Upper lobe of right lung (tissue), 1 donor: ENCODE measurements at regions not wholly inside any gene's neighbourhood (a gene's known extent, or its start where the extent isn't known, plus 50 kb on each side); places are given as distances from the start of the nearest gene placed in this dataset.

Source experiments
- ATAC-seq: fragments of 200-7000 bp; cut with Tn5 transposase; one replicate; pipeline ENCODE4 v1.9.1; 2020; ENCODE audit warnings: mild to moderate bottlenecking, moderate library complexity
- DNase-seq: peaks from one replicate; pipeline ENCODE4 v3.0.0-alpha.2; 2020
- H3K27ac ChIP-seq: fragments of 200-600 bp; one replicate; pipeline ENCODE4 v1.8.0; 2022
- H3K27me3 ChIP-seq: fragments of 200-600 bp; one replicate; pipeline ENCODE4 v1.8.0; 2022; ENCODE audit warnings: mild to moderate bottlenecking
- H3K36me3 ChIP-seq: fragments of 200-600 bp; one replicate; pipeline ENCODE4 v1.8.0; 2022
- H3K4me1 ChIP-seq: fragments of 200-600 bp; one replicate; pipeline ENCODE4 v1.8.0; 2022
- H3K4me3 ChIP-seq: fragments of 200-600 bp; one replicate; pipeline ENCODE4 v1.8.0; 2022; ENCODE audit warnings: mild to moderate bottlenecking
- H3K9me3 ChIP-seq: fragments of 200-600 bp; one replicate; pipeline ENCODE4 v1.8.0; 2022
- intact Hi-C: fragments of 100-400 bp; cut with DNase I; formaldehyde crosslinking; loops from one replicate; pipeline ENCODE4 v1.11.0; 2022
- TF ChIP-seq, protein P1 (sequence below): fragments of 200-600 bp; IDR thresholded peaks from one replicate; pipeline ENCODE4 v1.8.0; 2022; ENCODE audit warnings: antibody characterized with exemption
- donor health status: DM: no; HTN: yes; CAD: no; lungs with severe emphysema.

DNA sequence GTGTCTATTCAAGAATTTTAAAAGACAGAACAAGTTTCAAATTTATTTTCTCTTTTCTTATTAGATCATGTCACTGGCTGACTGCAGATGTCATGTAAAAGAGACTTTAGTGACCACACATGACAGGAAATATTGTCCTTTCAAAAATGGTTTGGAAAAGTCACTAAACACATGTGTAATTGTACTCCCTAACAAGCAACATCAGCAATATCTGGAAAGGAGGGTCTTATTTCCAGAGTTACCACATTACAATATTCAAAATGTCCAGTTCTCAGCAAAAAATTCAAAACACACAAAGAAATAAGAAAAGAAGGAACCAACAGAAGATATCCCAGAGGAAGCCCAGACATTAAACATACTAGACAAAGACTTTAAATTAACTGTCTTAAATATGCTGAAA, 197.1 kb downstream of the EN1 start:
- H3K9me3 ChIP-seq = no peaks in the 10 kb centered on the region
- no peaks in the 10 kb centered on the region for H3K27me3 ChIP-seq
- DNase-seq = no peak
- no peak for ATAC-seq
- no peaks in the 10 kb centered on the region for H3K4me1 ChIP-seq
- H3K27ac ChIP-seq = no peak overlapping the region
- intact Hi-C loops = no loop called here
- H3K36me3 ChIP-seq = no peaks in the 10 kb centered on the region
- no peak overlapping the region for H3K4me3 ChIP-seq
- TF ChIP-seq, protein P1, sequence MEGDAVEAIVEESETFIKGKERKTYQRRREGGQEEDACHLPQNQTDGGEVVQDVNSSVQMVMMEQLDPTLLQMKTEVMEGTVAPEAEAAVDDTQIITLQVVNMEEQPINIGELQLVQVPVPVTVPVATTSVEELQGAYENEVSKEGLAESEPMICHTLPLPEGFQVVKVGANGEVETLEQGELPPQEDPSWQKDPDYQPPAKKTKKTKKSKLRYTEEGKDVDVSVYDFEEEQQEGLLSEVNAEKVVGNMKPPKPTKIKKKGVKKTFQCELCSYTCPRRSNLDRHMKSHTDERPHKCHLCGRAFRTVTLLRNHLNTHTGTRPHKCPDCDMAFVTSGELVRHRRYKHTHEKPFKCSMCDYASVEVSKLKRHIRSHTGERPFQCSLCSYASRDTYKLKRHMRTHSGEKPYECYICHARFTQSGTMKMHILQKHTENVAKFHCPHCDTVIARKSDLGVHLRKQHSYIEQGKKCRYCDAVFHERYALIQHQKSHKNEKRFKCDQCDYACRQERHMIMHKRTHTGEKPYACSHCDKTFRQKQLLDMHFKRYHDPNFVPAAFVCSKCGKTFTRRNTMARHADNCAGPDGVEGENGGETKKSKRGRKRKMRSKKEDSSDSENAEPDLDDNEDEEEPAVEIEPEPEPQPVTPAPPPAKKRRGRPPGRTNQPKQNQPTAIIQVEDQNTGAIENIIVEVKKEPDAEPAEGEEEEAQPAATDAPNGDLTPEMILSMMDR = no peak

DNA sequence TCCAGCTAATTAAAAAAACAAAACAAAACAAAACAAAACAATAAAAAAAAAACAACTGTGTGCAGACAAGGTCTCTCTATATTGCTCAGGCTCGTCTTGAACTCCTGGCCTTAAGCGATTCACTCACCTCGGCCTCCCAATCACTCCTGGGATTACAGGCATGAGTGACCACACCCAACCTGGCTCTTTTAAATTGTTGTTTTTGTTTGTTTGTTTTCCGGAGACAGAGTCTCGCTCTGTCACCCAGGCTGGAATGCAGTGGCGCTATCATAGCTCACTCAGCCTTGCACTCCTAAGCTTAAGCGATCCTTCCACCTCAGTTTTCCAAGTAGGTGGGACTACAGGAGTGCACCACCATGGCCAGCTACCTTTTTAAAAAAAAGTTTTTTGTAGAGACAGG, 201.6 kb downstream of the EN1 start:
- no peak overlapping the region for H3K27ac ChIP-seq
- intact Hi-C loops = no loop called here
- H3K4me3 ChIP-seq = no peak overlapping the region
- H3K36me3 ChIP-seq = no peaks in the 10 kb centered on the region
- no peaks in the 10 kb centered on the region for H3K27me3 ChIP-seq
- DNase-seq = no peak
- TF ChIP-seq, protein P1 = no peak
- H3K9me3 ChIP-seq = no peaks in the 10 kb centered on the region
- H3K4me1 ChIP-seq = no peaks in the 10 kb centered on the region
- no peak for ATAC-seq

DNA sequence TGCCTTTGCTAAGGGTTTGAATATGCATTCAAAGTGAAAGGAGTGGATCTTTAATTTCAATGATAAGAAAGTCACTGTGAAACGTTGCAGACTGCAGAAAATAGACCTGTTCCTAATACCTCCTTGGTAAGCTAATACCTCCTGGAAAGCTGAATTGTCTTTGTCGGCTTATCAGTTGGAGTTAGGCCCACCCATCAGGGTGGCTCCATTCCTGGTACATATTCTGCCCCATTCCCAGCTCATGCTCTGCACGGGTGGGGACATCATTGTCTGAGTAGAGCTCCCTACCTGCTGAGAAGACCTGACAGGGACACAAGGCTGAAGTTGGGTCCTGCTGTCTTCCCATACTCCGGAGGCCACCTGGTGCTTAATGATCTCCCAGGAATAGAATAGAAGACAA, 203.3 kb downstream of the EN1 start:
- no peak for ATAC-seq
- TF ChIP-seq, protein P1 = no peak
- intact Hi-C loops = no loop called here
- no peaks in the 10 kb centered on the region for H3K36me3 ChIP-seq
- DNase-seq = no peak
- no peaks in the 10 kb centered on the region for H3K4me1 ChIP-seq
- no peak overlapping the region for H3K27ac ChIP-seq
- H3K9me3 ChIP-seq = no peaks in the 10 kb centered on the region
- no peaks in the 10 kb centered on the region for H3K27me3 ChIP-seq
- no peak overlapping the region for H3K4me3 ChIP-seq

DNA sequence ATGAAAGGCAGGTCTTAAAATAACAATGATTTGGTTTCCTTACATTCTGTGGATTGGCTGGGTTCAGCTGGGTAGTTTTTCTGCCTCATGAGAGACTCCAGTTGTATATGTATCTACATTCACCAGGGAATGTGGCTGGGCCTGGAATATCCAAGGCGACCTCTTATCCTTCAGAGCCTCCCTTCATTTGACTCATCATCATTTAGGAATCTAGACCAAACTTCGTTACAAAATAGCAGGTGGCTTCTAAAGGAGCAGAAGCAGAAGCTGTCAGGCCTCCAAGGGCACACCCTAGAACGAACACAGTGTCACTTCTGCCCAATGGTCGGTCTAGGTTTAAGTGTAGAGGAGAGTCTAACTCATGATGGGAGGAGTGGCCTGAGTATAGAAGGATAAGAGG, 204.2 kb downstream of the EN1 start:
- TF ChIP-seq, protein P1 = no peak
- Histone ChIP-seq H3K27me3 (no peaks in the 10 kb centered on the region), H3K9me3 (no peaks in the 10 kb centered on the region), H3K4me1 (no peaks in the 10 kb centered on the region), H3K4me3 (no peak overlapping the region), H3K27ac (no peak overlapping the region), H3K36me3 (no peaks in the 10 kb centered on the region)
- no peak for ATAC-seq
- intact Hi-C loops = no loop called here
- DNase-seq = no peak

DNA sequence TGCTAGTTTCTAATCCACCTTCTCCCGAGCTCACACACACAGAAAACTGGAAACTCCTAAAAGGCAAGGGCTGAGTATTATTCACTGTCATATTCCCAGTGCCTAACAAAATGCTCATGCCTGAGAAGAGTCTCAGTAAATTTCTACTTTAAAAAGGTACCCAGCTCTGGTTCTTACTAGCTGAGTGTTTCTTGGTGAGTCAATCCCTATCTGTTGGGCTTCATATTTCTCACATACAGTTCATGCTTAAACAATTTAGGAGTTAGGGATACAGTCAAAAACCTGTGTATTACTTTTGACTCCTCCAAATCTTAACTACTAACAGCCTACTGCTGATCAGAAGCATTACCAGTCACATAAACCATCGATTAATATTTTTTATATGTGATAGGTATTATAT, 204.9 kb downstream of the EN1 start:
- no peak overlapping the region for H3K27ac ChIP-seq
- H3K36me3 ChIP-seq = no peaks in the 10 kb centered on the region
- TF ChIP-seq, protein P1 = no peak
- no peaks in the 10 kb centered on the region for H3K4me1 ChIP-seq
- intact Hi-C loops = no loop called here
- no peak overlapping the region for H3K4me3 ChIP-seq
- no peak for DNase-seq
- no peaks in the 10 kb centered on the region for H3K27me3 ChIP-seq
- ATAC-seq = no peak
- no peaks in the 10 kb centered on the region for H3K9me3 ChIP-seq

DNA sequence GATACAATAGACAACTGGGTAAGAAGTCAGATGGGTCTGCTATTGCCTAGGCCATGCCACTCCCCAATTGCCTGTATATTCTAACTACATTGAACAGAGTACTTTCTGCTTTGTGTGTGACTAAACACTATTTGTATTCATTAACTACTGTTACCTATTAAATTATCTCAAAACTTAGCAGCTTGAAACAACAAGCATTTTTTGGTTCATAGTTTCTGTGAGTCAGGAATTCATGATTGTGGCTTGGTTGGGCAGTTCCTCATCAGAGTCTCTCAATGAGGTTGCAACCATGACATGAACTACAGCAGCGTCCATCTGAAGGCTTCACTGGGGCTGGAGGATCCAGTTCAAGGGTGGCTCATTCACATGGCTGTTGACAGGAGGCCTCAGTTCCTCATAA, 205.7 kb downstream of the EN1 start:
- no peak for DNase-seq
- no peak for ATAC-seq
- intact Hi-C loops = no loop called here
- no peaks in the 10 kb centered on the region for H3K27me3 ChIP-seq
- TF ChIP-seq, protein P1 = no peak
- no peaks in the 10 kb centered on the region for H3K4me1 ChIP-seq
- H3K9me3 ChIP-seq = no peaks in the 10 kb centered on the region
- H3K4me3 ChIP-seq = no peak overlapping the region
- H3K36me3 ChIP-seq = no peaks in the 10 kb centered on the region
- H3K27ac ChIP-seq = no peak overlapping the region
